GM12865 (cell line): ENCODE measurements at regions not wholly inside any gene's neighbourhood (a gene's known extent, or its start where the extent isn't known, plus 50 kb on each side); places are given as distances from the start of the nearest gene placed in this dataset.
A peak's percentile ranks its signal among the peaks of the same experiment; 100 is the strongest.

Experiments used
- DNase-seq: peaks from one replicate; pipeline ENCODE4 v3.0.0; 2010; ENCODE audit warnings: low read depth
- H3K4me3 ChIP-seq: 2 replicates; pipeline ENCODE4 v1.5.1; 2011; ENCODE audit warnings: mild to moderate bottlenecking, low read depth, low read length, control low read depth
- TF ChIP-seq, protein P1 (sequence below): IDR thresholded peaks from 2 replicates; pipeline ENCODE4 v1.5.1; 2011; ENCODE audit warnings: low read length, control low read depth, low read depth, inconsistent platforms; ENCODE audit not compliant: insufficient read depth; ENCODE audit errors: missing control alignments

DNA sequence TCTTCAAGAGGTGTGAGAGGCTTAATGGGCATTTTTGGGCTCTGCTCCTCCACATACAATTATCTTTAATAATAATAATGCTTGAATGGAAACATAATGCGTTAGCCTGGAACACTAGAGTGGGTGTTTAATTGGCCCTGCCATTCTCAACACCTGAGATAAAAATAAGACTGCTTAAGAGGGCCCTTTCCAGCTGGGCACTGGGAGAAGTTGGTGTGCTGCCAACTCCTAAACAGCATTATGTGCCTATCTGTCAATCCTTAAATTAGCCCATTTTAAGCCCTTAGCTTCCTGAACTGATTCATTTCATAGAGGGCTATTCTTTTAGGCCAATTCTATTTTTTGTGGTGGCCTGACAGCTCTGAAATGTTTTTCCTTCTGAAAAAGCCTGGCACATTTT lies 211.1 kb upstream of the ZIC3 start:
- H3K4me3 ChIP-seq: no peak overlapping the region
- TF ChIP-seq, protein P1, sequence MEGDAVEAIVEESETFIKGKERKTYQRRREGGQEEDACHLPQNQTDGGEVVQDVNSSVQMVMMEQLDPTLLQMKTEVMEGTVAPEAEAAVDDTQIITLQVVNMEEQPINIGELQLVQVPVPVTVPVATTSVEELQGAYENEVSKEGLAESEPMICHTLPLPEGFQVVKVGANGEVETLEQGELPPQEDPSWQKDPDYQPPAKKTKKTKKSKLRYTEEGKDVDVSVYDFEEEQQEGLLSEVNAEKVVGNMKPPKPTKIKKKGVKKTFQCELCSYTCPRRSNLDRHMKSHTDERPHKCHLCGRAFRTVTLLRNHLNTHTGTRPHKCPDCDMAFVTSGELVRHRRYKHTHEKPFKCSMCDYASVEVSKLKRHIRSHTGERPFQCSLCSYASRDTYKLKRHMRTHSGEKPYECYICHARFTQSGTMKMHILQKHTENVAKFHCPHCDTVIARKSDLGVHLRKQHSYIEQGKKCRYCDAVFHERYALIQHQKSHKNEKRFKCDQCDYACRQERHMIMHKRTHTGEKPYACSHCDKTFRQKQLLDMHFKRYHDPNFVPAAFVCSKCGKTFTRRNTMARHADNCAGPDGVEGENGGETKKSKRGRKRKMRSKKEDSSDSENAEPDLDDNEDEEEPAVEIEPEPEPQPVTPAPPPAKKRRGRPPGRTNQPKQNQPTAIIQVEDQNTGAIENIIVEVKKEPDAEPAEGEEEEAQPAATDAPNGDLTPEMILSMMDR: no peak
- no peak for DNase-seq

- H3K4me3 ChIP-seq: no peak overlapping the region
- no peak for DNase-seq
- TF ChIP-seq, protein P1: no peak
Observed at GRCh38 chrX:137353404-137353803, 212.5 kb upstream of the ZIC3 start.

DNA sequence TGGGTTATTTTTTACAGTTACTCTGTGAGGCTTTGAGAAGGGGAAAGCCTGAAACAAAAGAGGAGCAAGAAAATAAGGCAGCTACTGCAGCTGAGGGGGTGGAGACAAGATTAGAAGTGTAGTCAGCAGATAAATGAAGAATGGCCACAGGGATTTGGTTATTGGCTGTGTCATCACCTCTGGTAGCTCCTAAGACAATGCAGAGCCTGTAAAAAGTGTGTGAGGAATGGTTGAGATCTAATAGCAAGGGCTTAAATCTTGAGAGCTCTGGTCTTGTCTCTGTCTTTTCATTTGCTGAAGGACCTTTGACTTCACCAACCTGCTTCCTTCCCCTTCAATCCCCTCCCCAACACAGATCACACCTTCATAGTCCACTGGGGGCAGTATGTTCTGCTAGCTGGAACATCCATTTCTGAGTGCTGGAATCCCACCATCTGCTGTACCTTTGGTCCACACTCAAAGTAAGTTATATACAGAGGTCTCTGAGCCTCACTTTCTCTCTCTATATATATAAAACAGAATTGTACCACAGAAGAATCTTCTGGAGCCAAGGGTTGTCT lies 213.7 kb upstream of the ZIC3 start:
- no peak overlapping the region for H3K4me3 ChIP-seq
- no peak for DNase-seq
- TF ChIP-seq, protein P1: no peak

DNA sequence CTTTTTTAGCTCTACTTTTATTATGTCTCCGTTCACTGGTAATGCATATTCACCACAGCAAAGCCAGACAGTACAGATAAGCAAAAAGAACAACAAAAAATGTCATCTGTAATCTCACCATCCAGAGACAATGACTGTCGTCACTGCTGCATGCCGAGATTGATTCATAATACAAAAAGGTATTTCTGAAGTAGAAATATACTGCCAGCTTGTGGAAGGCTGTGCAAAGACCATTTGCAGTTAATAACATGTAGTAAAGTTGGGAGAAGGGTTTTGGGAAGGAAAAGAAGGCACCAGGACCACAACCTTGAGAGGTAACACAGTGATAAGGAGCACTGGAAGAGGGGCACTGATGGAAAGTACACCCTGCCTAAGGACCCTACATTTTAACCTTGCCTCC lies 223.0 kb upstream of the ZIC3 start:
- no peak overlapping the region for H3K4me3 ChIP-seq
- TF ChIP-seq, protein P1: no peak
- DNase-seq: no peak

DNA sequence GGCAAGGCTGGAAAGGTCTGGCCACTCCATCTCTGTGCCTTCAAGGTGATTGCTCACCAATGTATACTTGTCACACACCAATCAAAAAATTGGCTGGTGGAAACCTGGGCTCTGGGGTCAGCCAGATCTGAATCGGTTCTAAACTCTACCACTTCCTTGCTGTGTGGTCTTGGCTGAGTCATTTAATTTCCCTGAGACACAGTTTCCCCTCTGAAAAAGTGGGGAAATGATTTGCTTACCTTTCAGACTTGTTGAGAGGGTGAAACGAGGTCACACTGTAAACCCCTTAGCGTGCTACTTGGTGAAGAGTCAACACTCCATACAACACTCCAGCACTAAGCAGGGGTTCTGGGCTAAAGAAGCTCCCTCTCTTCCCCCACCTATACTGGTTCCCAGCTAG lies 252.3 kb upstream of the ZIC3 start:
- TF ChIP-seq, protein P1: no peak
- peak; percentile 1 for DNase-seq

GRCh38 chrX:137305404-137305803 lies 260.5 kb upstream of the ZIC3 start:
- H3K4me3 ChIP-seq: no peak overlapping the region
- TF ChIP-seq, protein P1: no peak
- DNase-seq: no peak

More for the DNA sequence above, 252.3 kb upstream of the ZIC3 start:
- H3K4me3 ChIP-seq: no peak overlapping the region

DNA sequence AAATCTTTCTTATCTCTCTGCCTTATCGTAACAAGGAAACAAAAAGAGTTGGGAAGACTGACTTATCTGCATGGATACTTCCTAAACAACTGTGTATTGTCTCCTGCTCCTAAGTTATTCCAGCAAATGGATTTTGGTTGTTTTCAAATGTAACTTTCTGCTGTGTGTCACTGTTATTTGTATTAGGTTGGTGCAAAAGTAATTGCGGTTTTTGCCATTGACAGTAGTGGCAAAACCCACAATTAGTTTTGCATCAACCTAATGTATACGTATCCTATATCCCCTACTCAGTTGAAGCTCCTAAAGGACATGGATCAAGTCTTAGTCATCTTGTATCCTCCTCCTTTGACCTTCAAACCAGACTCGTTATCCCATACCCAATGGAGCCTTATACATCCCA lies 263.4 kb upstream of the GPR101 start:
- no peak for DNase-seq
- no peak overlapping the region for H3K4me3 ChIP-seq
- TF ChIP-seq, protein P1: no peak
